ENCODE measurements at regions not wholly inside any gene's neighbourhood (a gene's known extent, or its start where the extent isn't known, plus 50 kb on each side); places are given as distances from the start of the nearest gene placed in this dataset.

- no peaks in the 10 kb centered on the region for H3K4me1 ChIP-seq
- CTCF ChIA-PET: interaction anchor here (0.7 to 2.4 kb wide), 8 partner anchors 9 to 100 kb away, joined by 3 to 10 read pairs (median 4); no protein-coding TSS in a partner anchor
- peaks cover 26% of the 10 kb centered on the region for H3K9me3 ChIP-seq
- peak in 1 of 2 experiments; percentile 29 for DNase-seq (ENCODE audit: low read depth in 1 of 2, low spot score in 1 of 2)
- FAIRE-seq: no peak
- ATAC-seq: peak in 1 of 2 experiments; percentile 49; a peak in 1 of 6 replicates
- no peak overlapping the region for H3K4me3 ChIP-seq
- TF ChIP-seq EHF (CRISPR knock-in tag; IDR thresholded peaks at IDR 0.05) (no peak), NFE2L2 (conservative IDR thresholded peaks at IDR 0.05; ENCODE audit: low read length) (no peak), EHMT2 (IDR thresholded peaks at IDR 0.05; ENCODE audit: low read depth) (no peak), SREBF2 (IDR thresholded peaks at IDR 0.05) (no peak), HOXB13 (CRISPR knock-in tag; IDR thresholded peaks at IDR 0.05; ENCODE audit: low read depth) (no peak), CTCF (IDR thresholded peaks at IDR 0.05) (peak; percentile 33; the same call in 1 of the 3 replicates), E2F6 (IDR thresholded peaks at IDR 0.05; ENCODE audit: borderline replicate concordance, low read depth) (no peak), POLR2AphosphoS2 (conservative IDR thresholded peaks at IDR 0.05; ENCODE audit: low read length) (no peak), BHLHE40 (IDR thresholded peaks at IDR 0.05; ENCODE audit: low read depth, low read length) (no peak), ZSCAN20 (CRISPR knock-in tag; IDR thresholded peaks at IDR 0.05) (no peak), ZC3H11A (IDR thresholded peaks at IDR 0.05) (no peak), MAX (IDR thresholded peaks at IDR 0.05) (no peak), RAD21 (conservative IDR thresholded peaks at IDR 0.05 in 1 of 2, IDR thresholded peaks at IDR 0.05 in 1 of 2) (peak in 1 of 2 experiments; percentile 34; a peak in 2 of 5 replicates), TP53 (CRISPR knock-in tag; IDR thresholded peaks at IDR 0.05) (no peak), TFCP2L1 (CRISPR knock-in tag; IDR thresholded peaks at IDR 0.05) (no peak), FOXS1 (CRISPR knock-in tag; IDR thresholded peaks at IDR 0.05) (no peak), SMC3 (IDR thresholded peaks at IDR 0.05) (no peak), HES2 (IDR thresholded peaks at IDR 0.05) (no peak)
- no peak overlapping the region for H3K4me2 ChIP-seq
- 21% methylated on average over 1 of the region's 1 CpG for WGBS (ENCODE audit: missing lambda C conversion rate)
- no peak overlapping the region for H3K27ac ChIP-seq
- POLR2A ChIA-PET: no interaction called here
These were observed 91.5 kb downstream of the XCL2 start for GRCh38 chr1:168452329-168452728.

- ATAC-seq (no peak), FAIRE-seq (no peak), DNase-seq (ENCODE audit: low read depth in 1 of 2, low spot score in 1 of 2) (no peak)
- H3K4me2 ChIP-seq: no peak overlapping the region
- H3K9me3 ChIP-seq: peaks cover 16% of the 10 kb centered on the region
- CTCF ChIA-PET: interaction anchor here (1.2 to 2.1 kb wide), 2 partner anchors 8 to 105 kb away, joined by 3 to 14 read pairs; no protein-coding TSS in a partner anchor
- TF ChIP-seq RAD21 (conservative IDR thresholded peaks at IDR 0.05 in 1 of 2, IDR thresholded peaks at IDR 0.05 in 1 of 2) (no peak), JUN (IDR thresholded peaks at IDR 0.05) (no peak), SREBF2 (IDR thresholded peaks at IDR 0.05) (no peak), RFX5 (IDR thresholded peaks at IDR 0.05) (no peak), HMGXB4 (CRISPR knock-in tag; IDR thresholded peaks at IDR 0.05; ENCODE audit: borderline replicate concordance) (no peak), CTCF (IDR thresholded peaks at IDR 0.05) (no peak), CBX8 (IDR thresholded peaks at IDR 0.05) (no peak), POLR2AphosphoS2 (conservative IDR thresholded peaks at IDR 0.05; ENCODE audit: low read length) (no peak), MYC (IDR thresholded peaks at IDR 0.05; ENCODE audit: borderline replicate concordance, low read length) (no peak)
- no peak overlapping the region for H3K27ac ChIP-seq
- WGBS (ENCODE audit: missing lambda C conversion rate): 43% methylated on average over 1 of the region's 1 CpG
- POLR2A ChIA-PET: no interaction called here
- H3K4me3 ChIP-seq: no peak overlapping the region
- H3K4me1 ChIP-seq: no peaks in the 10 kb centered on the region
These were observed 95.9 kb downstream of the XCL2 start for GRCh38 chr1:168447871-168448270.
